Large intestine (tissue), 3 donors: ENCODE measurements at regions not wholly inside any gene's neighbourhood (a gene's known extent, or its start where the extent isn't known, plus 50 kb on each side); places are given as distances from the start of the nearest gene placed in this dataset.

Experiments used
- DNase-seq, 2 donors: peaks; one replicate each; pipeline versions ENCODE4 v3.0.0 to v3.0.0-alpha.2; 2013
- H3K27ac ChIP-seq: one replicate; pipeline ENCODE4 v1.5.1; 2013; ENCODE audit warnings: low read length
- H3K27me3 ChIP-seq: 2 replicates; pipeline ENCODE4 v1.6.1; 2013; ENCODE audit warnings: low read length; ENCODE audit not compliant: control insufficient read depth, insufficient read depth
- H3K36me3 ChIP-seq: 2 replicates; pipeline ENCODE4 v1.6.1; 2013; ENCODE audit warnings: low read length; ENCODE audit not compliant: control insufficient read depth, insufficient read depth
- H3K4me1 ChIP-seq: one replicate; pipeline ENCODE4 v1.6.1; 2013; ENCODE audit warnings: low read length; ENCODE audit not compliant: control insufficient read depth, insufficient read depth
- H3K4me3 ChIP-seq: one replicate; pipeline ENCODE4 v1.5.1; 2013; ENCODE audit warnings: low read length
- H3K9me3 ChIP-seq: one replicate; pipeline ENCODE4 v1.6.1; 2013; ENCODE audit warnings: mild to moderate bottlenecking, low read depth, low read length, moderate library complexity; ENCODE audit not compliant: control insufficient read depth
- WGBS: methylation state at CpG from one replicate; pipeline ENCODE4 v1.1.5; 2013; ENCODE audit warnings: low lambda C conversion rate; ENCODE audit not compliant: insufficient coverage; 5-methylcytosine and 5-hydroxymethylcytosine counted together

GRCh38 chr18:63071701-63072141 lies 247.8 kb downstream of the BCL2 start:
- no peaks in the 10 kb centered on the region for H3K36me3 ChIP-seq
- H3K27me3 ChIP-seq, result no peaks in the 10 kb centered on the region
- peak overlapping the region; percentile 85 for H3K27ac ChIP-seq
- H3K4me1 ChIP-seq, result peaks cover 34% of the 10 kb centered on the region
- WGBS, result 67% methylated on average over 3 of the region's 5 CpGs
- peak overlapping the region; percentile 21 for H3K4me3 ChIP-seq
- DNase-seq, result peak in 1 of 2 donors; percentile 27
- no peaks in the 10 kb centered on the region for H3K9me3 ChIP-seq

GRCh38 chr18:63070767-63071502 lies 248.6 kb downstream of the BCL2 start:
- peak; percentile 79 to 85 for DNase-seq
- peak overlapping the region; percentile 93 for H3K27ac ChIP-seq

GRCh38 chr18:63069496-63069895 lies 250.1 kb downstream of the BCL2 start:
- 100% methylated on average over 1 of the region's 3 CpGs for WGBS
- H3K27me3 ChIP-seq, result no peaks in the 10 kb centered on the region
- H3K4me1 ChIP-seq, result peaks cover 36% of the 10 kb centered on the region
- DNase-seq, result no peak
- no peaks in the 10 kb centered on the region for H3K9me3 ChIP-seq
- no peaks in the 10 kb centered on the region for H3K36me3 ChIP-seq
- H3K4me3 ChIP-seq, result no peak overlapping the region
- H3K27ac ChIP-seq, result peak overlapping the region; percentile 93

More at GRCh38 chr18:63070767-63071502, 248.6 kb downstream of the BCL2 start:
- Histone ChIP-seq H3K27me3 (no peaks in the 10 kb centered on the region), H3K4me1 (peaks cover 34% of the 10 kb centered on the region), H3K4me3 (peak overlapping the region; percentile 21), H3K9me3 (no peaks in the 10 kb centered on the region), H3K36me3 (no peaks in the 10 kb centered on the region)
- no CpG with 5 or more reads among the region's 8 CpGs for WGBS

- no peaks in the 10 kb centered on the region for H3K9me3 ChIP-seq
- H3K4me1 ChIP-seq, result peaks cover 40% of the 10 kb centered on the region
- no peaks in the 10 kb centered on the region for H3K27me3 ChIP-seq
- DNase-seq, result no peak
- H3K36me3 ChIP-seq, result no peaks in the 10 kb centered on the region
- WGBS, result no CpG with 5 or more reads among the region's 2 CpGs
- H3K27ac ChIP-seq, result no peak overlapping the region
- no peak overlapping the region for H3K4me3 ChIP-seq
Observed at GRCh38 chr18:63067939-63068338, 251.6 kb downstream of the BCL2 start.

GRCh38 chr18:63065172-63065571 lies 254.4 kb downstream of the BCL2 start:
- no peak overlapping the region for H3K4me3 ChIP-seq
- no CpG with 5 or more reads among the region's 10 CpGs for WGBS

GRCh38 chr18:63063171-63063570 lies 256.4 kb downstream of the BCL2 start:
- no peaks in the 10 kb centered on the region for H3K27me3 ChIP-seq

More at GRCh38 chr18:63065172-63065571, 254.4 kb downstream of the BCL2 start:
- H3K4me1 ChIP-seq, result peaks cover 21% of the 10 kb centered on the region
- no peaks in the 10 kb centered on the region for H3K27me3 ChIP-seq
- H3K27ac ChIP-seq, result no peak overlapping the region
- DNase-seq, result no peak
- H3K9me3 ChIP-seq, result no peaks in the 10 kb centered on the region
- no peaks in the 10 kb centered on the region for H3K36me3 ChIP-seq

GRCh38 chr18:63062246-63062645 lies 257.3 kb downstream of the BCL2 start:
- H3K4me1 ChIP-seq, result peaks cover 9% of the 10 kb centered on the region
- no peak overlapping the region for H3K4me3 ChIP-seq
- WGBS, result no CpG with 5 or more reads among the region's 4 CpGs
- H3K9me3 ChIP-seq, result no peaks in the 10 kb centered on the region
- H3K27ac ChIP-seq, result no peak overlapping the region
- no peaks in the 10 kb centered on the region for H3K27me3 ChIP-seq
- DNase-seq, result no peak
- H3K36me3 ChIP-seq, result no peaks in the 10 kb centered on the region

More at GRCh38 chr18:63063171-63063570, 256.4 kb downstream of the BCL2 start:
- no peak overlapping the region for H3K4me3 ChIP-seq
- no peaks in the 10 kb centered on the region for H3K36me3 ChIP-seq
- no peaks in the 10 kb centered on the region for H3K9me3 ChIP-seq
- no peak overlapping the region for H3K27ac ChIP-seq
- 80% methylated on average over 1 of the region's 10 CpGs for WGBS
- no peak for DNase-seq
- H3K4me1 ChIP-seq, result peaks cover 9% of the 10 kb centered on the region

GRCh38 chr18:63061303-63061702 lies 258.3 kb downstream of the BCL2 start:
- Histone ChIP-seq H3K4me1 (peaks cover 9% of the 10 kb centered on the region), H3K9me3 (no peaks in the 10 kb centered on the region), H3K36me3 (no peaks in the 10 kb centered on the region), H3K4me3 (no peak overlapping the region), H3K27me3 (no peaks in the 10 kb centered on the region), H3K27ac (no peak overlapping the region)
- no peak for DNase-seq
- WGBS, result 85% methylated on average over 2 of the region's 6 CpGs

GRCh38 chr18:63058521-63058920 lies 261.0 kb downstream of the BCL2 start:
- Histone ChIP-seq H3K27me3 (no peaks in the 10 kb centered on the region), H3K9me3 (no peaks in the 10 kb centered on the region), H3K4me3 (no peak overlapping the region), H3K4me1 (no peaks in the 10 kb centered on the region), H3K36me3 (no peaks in the 10 kb centered on the region), H3K27ac (no peak overlapping the region)
- no peak for DNase-seq
- WGBS, result no CpG with 5 or more reads among the region's 4 CpGs

GRCh38 chr18:63057707-63058106 lies 261.9 kb downstream of the BCL2 start:
- H3K27ac ChIP-seq, result no peak overlapping the region
- DNase-seq, result no peak
- H3K4me3 ChIP-seq, result no peak overlapping the region
- H3K27me3 ChIP-seq, result no peaks in the 10 kb centered on the region
- H3K4me1 ChIP-seq, result no peaks in the 10 kb centered on the region
- no peaks in the 10 kb centered on the region for H3K9me3 ChIP-seq
- WGBS, result no CpG with 5 or more reads among the region's 14 CpGs
- no peaks in the 10 kb centered on the region for H3K36me3 ChIP-seq
